Inflammatory macrophage treated with lipopolysaccharide for 4 hours (primary cell): ENCODE measurements at regions not wholly inside any gene's neighbourhood (a gene's known extent, or its start where the extent isn't known, plus 50 kb on each side); places are given as distances from the start of the nearest gene placed in this dataset.

ENCODE experiments used
- DNase-seq: peaks from one replicate; pipeline ENCODE4 v3.0.0-alpha.2; 2020

- no peak for DNase-seq
Measured at GRCh38 chr6:3587660-3588059, 130.8 kb upstream of the SLC22A23 start.

GRCh38 chr6:3585320-3585935 is 128.6 kb upstream of the SLC22A23 start:
- DNase-seq: peak; percentile 72

- no peak for DNase-seq
Measured at GRCh38 chr6:3584606-3585005, 127.8 kb upstream of the SLC22A23 start.

DNA sequence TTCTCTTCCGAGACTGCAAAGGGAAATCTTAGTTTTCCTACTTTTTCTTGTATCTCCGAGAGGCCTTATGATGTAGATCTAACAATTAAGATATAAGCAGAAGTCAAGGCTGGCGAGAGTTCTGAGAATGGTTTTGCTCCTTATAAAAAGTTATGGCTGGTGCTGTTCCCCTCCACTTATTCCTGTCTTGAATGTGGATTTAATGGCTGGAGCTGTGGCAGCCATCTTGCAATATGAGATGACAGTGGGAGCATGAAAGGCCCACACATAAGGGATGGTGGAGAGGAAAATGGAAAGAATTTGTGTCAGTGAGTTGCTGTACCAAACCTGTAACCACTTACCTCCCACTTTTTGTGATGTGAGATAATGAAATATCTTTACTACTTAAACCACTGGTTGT is 124.6 kb upstream of the SLC22A23 start:
- no peak for DNase-seq

GRCh38 chr6:3579652-3580175 is 122.9 kb upstream of the SLC22A23 start:
- DNase-seq: no peak

DNA sequence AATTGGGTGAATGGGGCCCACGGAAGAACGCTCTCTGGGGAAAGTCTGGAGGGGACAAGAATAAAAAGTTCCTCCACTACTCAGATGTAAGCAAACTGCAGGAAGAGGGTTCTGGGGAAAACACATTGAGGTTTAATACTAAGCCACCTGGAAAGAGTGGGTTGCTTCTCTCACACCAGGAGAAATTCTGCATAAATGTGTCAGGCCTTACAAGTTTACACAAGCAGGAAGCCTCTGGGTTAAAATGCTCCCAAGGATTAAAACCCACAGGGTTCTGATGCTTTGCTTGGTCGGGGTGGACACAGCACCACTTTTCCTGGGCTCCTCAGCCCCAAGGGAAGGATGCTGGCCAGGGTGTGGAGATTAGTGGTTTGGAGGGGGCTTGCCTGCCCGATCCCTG is 122.1 kb upstream of the SLC22A23 start:
- DNase-seq: no peak

DNA sequence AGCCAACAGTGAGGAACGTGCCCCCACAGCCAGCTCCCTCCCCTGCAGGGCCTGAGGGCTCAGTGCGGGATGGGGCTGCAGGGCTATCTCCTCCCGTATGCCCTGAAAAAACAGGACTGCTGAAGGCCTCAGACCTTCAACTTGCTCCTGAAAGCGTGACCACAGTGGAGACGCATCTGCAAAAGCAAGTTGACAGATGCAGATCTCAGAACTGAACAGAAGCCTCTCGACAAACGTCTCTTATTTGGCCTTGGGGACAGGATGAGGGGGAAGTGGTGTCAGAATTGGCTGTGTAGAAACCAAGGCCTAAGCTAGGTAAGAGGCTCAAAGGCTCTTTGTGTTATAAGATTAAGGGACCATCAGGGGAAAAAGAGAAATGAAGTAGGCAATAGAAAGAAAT is 120.7 kb upstream of the SLC22A23 start:
- no peak for DNase-seq

DNA sequence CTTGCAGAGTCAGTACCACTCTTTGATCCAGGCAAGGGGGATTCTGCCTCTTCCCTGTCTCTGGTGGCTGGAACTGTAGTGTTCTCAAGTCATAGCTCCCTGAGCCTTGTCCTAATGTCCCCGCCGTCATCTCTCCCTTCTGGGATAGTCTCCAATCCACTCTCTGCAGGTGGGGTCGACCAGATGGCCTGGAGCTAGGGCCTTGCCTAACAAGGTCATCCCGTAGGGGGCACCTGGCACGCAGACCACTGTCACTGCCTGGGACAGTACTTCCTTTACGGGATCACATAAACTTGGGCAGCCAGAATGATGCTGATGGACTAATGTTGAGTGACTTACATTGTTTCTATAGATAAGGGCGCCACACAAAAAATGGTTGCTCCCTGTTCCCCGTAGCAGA is 118.9 kb upstream of the SLC22A23 start:
- no peak for DNase-seq

GRCh38 chr6:3575166-3575565 is 118.3 kb upstream of the SLC22A23 start:
- no peak for DNase-seq

DNA sequence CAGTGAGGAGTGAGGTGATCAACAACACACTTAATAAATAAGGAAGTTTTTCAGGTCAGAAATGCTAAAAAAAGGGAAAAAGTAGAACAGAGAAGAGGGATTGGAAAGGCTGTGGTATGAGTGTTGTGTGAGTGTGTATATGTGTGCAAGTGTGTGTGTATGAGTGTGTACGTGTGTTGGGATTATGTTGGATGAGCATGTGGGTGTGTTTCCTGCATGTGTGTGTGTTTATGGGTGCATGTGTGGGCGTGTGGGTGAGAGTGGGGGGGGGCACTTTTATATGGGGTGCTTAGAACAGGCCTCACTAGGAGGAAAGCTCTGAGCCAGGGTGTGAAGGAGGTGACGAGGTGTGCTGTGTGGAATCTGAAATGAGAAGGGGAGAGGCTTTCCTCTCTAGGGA is 116.8 kb upstream of the SLC22A23 start:
- DNase-seq: no peak

- DNase-seq: no peak
Measured at GRCh38 chr6:3571836-3572235, 115.0 kb upstream of the SLC22A23 start.

DNA sequence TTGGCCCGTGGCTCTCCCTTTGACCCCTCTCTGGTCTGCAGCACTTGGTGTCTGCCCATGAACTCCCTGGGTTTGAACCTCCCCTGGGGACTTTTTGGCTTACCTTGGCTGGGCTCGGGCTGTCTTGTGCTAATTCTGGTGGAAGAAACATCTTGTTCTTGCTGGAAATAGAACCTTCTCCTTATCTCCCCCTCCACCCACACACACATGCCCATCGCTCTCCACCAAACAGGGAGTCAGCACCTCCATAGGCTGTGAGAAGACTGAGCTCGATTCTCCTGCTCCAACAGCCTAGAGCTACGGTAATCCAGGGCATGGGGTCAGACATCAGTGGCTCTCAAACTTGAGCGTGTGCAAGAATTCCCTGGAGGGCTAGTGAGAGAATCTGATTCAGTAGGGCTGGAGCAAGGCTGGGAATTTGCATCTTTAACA is 114.4 kb upstream of the SLC22A23 start:
- no peak for DNase-seq

DNA sequence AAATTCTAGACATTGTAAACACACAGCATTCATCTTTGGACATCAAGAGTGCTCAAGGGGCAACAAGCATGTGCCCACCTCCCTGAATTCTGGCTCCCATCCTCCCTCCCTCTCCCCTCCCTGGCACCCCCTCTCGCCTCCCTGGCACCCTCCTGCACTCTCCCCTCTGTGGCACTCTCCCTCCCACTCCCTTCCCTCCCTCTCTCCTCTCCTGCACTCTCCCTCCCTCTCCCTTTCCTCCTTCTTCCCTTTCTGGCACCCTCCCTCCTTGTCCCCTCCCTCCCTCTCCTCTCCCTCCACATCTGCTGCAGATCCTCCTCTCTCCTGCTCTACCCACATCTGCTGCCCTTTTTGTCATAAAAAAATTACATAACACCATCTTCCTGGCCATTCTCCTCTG is 113.0 kb upstream of the SLC22A23 start:
- no peak for DNase-seq

- DNase-seq: no peak
Measured at GRCh38 chr6:3568396-3569082, 111.7 kb upstream of the SLC22A23 start.

DNA sequence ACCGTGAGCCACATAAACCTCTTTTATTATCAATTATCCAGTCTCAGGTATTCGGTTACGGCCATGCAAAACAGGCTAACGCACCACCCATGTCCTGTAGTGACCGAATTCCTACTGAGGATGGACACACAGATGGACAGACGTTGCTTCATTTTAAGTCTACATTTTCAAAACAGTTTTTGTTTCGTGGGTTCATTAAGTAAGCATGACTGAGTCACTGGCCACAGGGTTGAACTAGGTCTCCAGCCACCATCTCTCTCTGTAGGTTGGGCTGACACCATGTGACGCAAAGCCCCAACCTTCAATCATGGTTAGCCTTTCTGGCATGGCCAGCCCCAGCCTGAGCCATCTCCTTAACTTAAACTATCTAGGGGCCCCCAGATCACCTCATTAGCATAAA is 110.0 kb upstream of the SLC22A23 start:
- peak; percentile 44 for DNase-seq

- DNase-seq: no peak
Measured at GRCh38 chr6:3565291-3565690, 108.4 kb upstream of the SLC22A23 start.

DNA sequence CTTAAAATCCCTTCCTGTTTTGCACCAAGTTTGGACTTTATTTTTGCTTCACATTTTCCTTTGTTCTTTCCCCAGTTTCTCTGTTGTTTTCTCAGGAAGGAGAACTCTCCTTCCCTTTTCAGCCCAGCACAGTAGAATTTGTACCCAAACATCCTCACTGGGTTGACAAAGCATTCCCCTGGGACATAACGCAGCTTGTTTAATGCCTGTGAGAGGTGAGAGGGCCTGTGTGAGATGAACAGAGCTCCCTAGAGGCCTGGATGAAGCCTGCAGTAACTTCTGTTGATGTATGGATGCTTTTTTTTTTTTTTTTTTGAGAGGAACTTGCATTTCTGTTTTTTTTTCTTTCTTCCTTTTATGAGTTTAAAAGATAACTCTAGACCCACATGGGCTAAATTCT is 104.9 kb upstream of the SLC22A23 start:
- no peak for DNase-seq

DNA sequence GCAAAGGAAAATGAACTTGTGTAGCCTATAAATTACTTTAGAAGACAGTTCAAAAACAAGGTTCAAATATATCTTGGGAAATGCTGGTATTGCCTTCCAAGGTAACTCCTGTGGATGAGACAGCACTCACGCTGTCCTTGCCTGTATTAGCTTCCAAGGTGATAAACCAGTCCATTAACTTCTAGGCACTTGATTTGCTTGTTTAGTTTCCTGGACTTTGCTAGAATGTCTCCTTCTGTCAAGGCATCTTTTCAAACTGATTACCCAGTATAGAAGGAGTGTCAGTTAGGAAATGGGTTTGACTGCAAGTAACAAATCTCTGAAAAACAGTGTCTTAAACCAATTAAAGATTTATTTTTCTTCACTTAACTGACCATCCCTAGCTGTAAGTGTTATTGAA is 103.4 kb upstream of the SLC22A23 start:
- no peak for DNase-seq

GRCh38 chr6:3559561-3559960 is 102.7 kb upstream of the SLC22A23 start:
- DNase-seq: no peak

- DNase-seq: no peak
Measured at GRCh38 chr6:3557336-3557735, 100.5 kb upstream of the SLC22A23 start.

DNA sequence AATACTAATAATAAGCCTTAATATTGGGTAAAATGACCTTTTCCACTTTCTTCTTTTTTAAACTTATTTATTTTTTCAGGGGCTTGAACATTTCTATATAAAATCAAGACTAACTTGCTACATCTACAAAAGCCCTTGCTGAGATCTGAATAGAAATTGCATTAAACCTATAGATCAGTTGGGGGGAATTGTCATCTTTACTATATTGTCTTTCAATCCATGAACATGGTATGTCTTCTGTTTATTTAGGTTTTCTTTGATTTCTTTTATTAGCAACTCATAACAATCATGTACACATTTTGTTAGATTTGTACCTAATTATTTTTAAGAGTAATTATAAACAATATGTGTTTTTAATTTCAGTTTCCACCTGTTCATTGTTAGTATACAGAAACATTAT is 96.4 kb upstream of the SLC22A23 start:
- DNase-seq: no peak

DNA sequence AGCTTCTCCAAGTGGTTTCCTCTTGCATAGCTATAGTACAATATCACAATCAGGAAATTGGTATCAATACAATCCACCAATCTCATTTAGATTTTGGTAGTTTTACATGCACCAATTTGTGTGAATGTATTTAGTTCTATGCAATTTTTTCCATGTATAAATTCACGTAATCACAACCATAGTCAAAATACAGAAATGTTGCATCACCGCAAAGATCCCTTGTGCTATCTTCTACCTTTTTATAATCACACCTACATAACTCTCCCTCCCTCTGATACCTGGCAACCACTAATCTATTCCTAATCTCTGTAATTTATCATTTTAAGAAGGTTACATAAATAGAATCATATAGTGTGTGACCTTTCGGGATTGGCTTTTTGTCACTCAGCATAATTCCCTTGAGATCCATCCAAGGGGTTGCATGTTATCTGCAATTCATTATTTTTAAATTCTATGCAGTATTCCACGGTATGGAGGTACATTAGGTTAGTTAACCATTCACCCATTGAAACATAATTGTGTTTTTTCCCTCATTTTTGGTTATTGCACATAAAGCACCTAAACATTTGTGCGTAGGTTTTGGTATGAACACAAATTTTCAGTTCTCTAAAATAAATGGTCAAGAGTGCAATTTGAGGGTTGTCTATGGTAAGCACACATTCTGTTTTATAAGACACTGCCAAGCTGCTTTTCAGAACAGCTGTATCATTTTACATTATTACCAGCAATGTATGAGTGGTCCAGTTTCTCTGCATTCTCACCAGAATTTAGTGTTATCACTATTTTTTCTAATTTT is 95.1 kb upstream of the SLC22A23 start:
- no peak for DNase-seq

GRCh38 chr6:3549314-3549940 is 92.6 kb upstream of the SLC22A23 start:
- no peak for DNase-seq
